ENCODE measurements at regions not wholly inside any gene's neighbourhood (a gene's known extent, or its start where the extent isn't known, plus 50 kb on each side); places are given as distances from the start of the nearest gene placed in this dataset.

- Mint-ChIP-seq H3K9me3 (ENCODE audit: low read depth) (peaks cover 13% of the 10 kb centered on the region), H3K27me3 (ENCODE audit: low read depth) (no peaks in the 10 kb centered on the region), H3K27ac (ENCODE audit: unreplicated experiment) (peak overlapping the region; percentile 95), H3K4me3 (ENCODE audit: unreplicated experiment) (peak overlapping the region; percentile 17), H3K4me1 (ENCODE audit: low read depth) (peaks cover 62% of the 10 kb centered on the region), H3K36me3 (ENCODE audit: low read depth) (peaks cover 7% of the 10 kb centered on the region)
- no peak for DNase-seq (ENCODE audit: low spot score)
- peak; percentile 47 for TF ChIP-seq CTCF (IDR thresholded peaks at IDR 0.05)
Observed at GRCh38 chr6:74872754-74873476, 332.9 kb downstream of the COL12A1 start.

GRCh38 chr6:74871757-74872156, 334.1 kb downstream of the COL12A1 start:
- Mint-ChIP-seq H3K27ac (ENCODE audit: unreplicated experiment) (peak overlapping the region; percentile 95), H3K4me3 (ENCODE audit: unreplicated experiment) (no peak overlapping the region), H3K4me1 (ENCODE audit: low read depth) (peaks cover 70% of the 10 kb centered on the region), H3K27me3 (ENCODE audit: low read depth) (no peaks in the 10 kb centered on the region), H3K36me3 (ENCODE audit: low read depth) (peaks cover 9% of the 10 kb centered on the region), H3K9me3 (ENCODE audit: low read depth) (peaks cover 11% of the 10 kb centered on the region)
- DNase-seq (ENCODE audit: low spot score), result no peak
- TF ChIP-seq CTCF (IDR thresholded peaks at IDR 0.05), result no peak

GRCh38 chr6:74870403-74870802, 335.4 kb downstream of the COL12A1 start:
- no peaks in the 10 kb centered on the region for H3K27me3 Mint-ChIP-seq (ENCODE audit: low read depth)
- H3K9me3 Mint-ChIP-seq (ENCODE audit: low read depth), result peaks cover 5% of the 10 kb centered on the region
- DNase-seq (ENCODE audit: low spot score), result no peak
- H3K36me3 Mint-ChIP-seq (ENCODE audit: low read depth), result peaks cover 3% of the 10 kb centered on the region
- H3K4me1 Mint-ChIP-seq (ENCODE audit: low read depth), result peaks cover 68% of the 10 kb centered on the region
- H3K4me3 Mint-ChIP-seq (ENCODE audit: unreplicated experiment), result no peak overlapping the region
- TF ChIP-seq CTCF (IDR thresholded peaks at IDR 0.05), result peak; percentile 66
- H3K27ac Mint-ChIP-seq (ENCODE audit: unreplicated experiment), result peak overlapping the region; percentile 95

- peaks cover 1% of the 10 kb centered on the region for H3K36me3 Mint-ChIP-seq (ENCODE audit: low read depth)
- peak overlapping the region; percentile 69 for H3K27ac Mint-ChIP-seq (ENCODE audit: unreplicated experiment)
- no peak for DNase-seq (ENCODE audit: low spot score)
- no peak overlapping the region for H3K4me3 Mint-ChIP-seq (ENCODE audit: unreplicated experiment)
- peaks cover 5% of the 10 kb centered on the region for H3K9me3 Mint-ChIP-seq (ENCODE audit: low read depth)
- H3K4me1 Mint-ChIP-seq (ENCODE audit: low read depth), result peaks cover 57% of the 10 kb centered on the region
- H3K27me3 Mint-ChIP-seq (ENCODE audit: low read depth), result no peaks in the 10 kb centered on the region
- TF ChIP-seq CTCF (IDR thresholded peaks at IDR 0.05), result no peak
Observed at GRCh38 chr6:74867291-74867690, 338.6 kb downstream of the COL12A1 start.

- no peak for DNase-seq (ENCODE audit: low spot score)
- Mint-ChIP-seq H3K27ac (ENCODE audit: unreplicated experiment) (no peak overlapping the region), H3K4me1 (ENCODE audit: low read depth) (peaks cover 32% of the 10 kb centered on the region), H3K9me3 (ENCODE audit: low read depth) (no peaks in the 10 kb centered on the region), H3K4me3 (ENCODE audit: unreplicated experiment) (no peak overlapping the region), H3K36me3 (ENCODE audit: low read depth) (peaks cover 1% of the 10 kb centered on the region), H3K27me3 (ENCODE audit: low read depth) (no peaks in the 10 kb centered on the region)
- TF ChIP-seq CTCF (IDR thresholded peaks at IDR 0.05), result no peak
Observed at GRCh38 chr6:74863968-74864367, 341.9 kb downstream of the COL12A1 start.

Data from chondrocyte (in vitro differentiated cells).